ENCODE measurements at regions not wholly inside any gene's neighbourhood (a gene's known extent, or its start where the extent isn't known, plus 50 kb on each side); places are given as distances from the start of the nearest gene placed in this dataset.

DNA sequence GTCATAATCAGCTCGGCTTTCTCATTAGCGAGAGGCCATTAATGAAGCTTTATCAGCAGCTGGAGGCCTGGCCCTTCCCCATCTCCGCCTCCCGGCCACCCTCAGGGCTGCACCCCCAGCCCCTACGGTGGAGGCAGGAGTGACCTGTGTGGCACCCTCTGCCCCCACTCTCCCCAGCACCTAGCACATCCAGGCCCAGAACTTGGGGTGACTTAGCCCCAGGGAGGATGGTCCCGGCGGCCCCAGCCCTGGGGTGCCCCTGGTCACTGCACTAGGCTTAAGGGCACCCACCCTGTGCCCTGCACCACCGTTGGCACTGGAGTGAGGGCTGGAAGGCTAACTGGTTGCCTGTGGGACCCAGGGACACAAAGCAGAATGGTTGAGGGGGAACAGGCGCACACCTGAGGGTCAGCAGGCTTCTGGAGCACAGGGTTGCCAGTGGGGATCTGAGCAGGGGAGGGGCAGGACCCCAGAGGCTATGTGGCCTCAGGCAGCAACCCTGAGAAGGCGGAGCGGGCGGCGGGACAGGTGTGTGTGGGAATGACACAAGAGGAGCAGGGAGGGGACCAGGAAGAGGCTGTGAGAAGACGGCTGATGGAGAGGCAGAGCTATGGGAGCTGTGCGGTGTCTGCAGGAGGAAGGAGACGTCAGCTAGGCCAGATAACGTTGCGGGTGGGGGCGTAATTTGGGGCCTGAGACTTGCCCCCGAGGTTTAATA is 120.2 kb downstream of the FAM53A start:
- TF ChIP-seq, protein P1, sequence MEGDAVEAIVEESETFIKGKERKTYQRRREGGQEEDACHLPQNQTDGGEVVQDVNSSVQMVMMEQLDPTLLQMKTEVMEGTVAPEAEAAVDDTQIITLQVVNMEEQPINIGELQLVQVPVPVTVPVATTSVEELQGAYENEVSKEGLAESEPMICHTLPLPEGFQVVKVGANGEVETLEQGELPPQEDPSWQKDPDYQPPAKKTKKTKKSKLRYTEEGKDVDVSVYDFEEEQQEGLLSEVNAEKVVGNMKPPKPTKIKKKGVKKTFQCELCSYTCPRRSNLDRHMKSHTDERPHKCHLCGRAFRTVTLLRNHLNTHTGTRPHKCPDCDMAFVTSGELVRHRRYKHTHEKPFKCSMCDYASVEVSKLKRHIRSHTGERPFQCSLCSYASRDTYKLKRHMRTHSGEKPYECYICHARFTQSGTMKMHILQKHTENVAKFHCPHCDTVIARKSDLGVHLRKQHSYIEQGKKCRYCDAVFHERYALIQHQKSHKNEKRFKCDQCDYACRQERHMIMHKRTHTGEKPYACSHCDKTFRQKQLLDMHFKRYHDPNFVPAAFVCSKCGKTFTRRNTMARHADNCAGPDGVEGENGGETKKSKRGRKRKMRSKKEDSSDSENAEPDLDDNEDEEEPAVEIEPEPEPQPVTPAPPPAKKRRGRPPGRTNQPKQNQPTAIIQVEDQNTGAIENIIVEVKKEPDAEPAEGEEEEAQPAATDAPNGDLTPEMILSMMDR (conservative IDR thresholded peaks at IDR 0.05; ENCODE audit: control insufficient read depth, insufficient read depth, low read depth, low read length), result no peak
- H3K4me3 ChIP-seq (ENCODE audit: control insufficient read depth, low read depth, low read length), result no peak overlapping the region
- DNase-seq (ENCODE audit: low read depth), result no peak

DNA sequence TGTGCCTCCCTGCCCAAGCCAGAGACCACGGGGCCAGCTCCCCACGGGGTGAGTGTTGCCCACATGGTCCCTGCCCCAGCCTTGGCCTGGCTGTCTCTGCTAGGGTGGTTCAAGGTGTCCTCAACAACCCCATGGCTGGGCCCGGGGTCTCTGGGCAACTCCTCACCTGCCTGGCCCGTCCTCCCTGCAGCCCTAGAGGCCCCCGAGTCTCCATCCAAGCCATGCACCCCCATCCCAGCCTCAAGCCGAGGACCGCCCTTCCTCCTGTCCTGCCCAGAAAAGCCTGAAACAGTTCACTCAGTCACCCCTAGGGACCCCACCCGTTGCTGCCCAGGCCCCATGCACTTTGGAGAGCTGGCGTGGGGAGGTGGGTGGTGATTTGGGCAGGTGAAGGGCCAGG is 120.9 kb downstream of the FAM53A start:
- no peak for DNase-seq (ENCODE audit: low read depth)
- TF ChIP-seq, protein P1 (conservative IDR thresholded peaks at IDR 0.05; ENCODE audit: control insufficient read depth, insufficient read depth, low read depth, low read length), result no peak
- no peak overlapping the region for H3K4me3 ChIP-seq (ENCODE audit: control insufficient read depth, low read depth, low read length)

DNA sequence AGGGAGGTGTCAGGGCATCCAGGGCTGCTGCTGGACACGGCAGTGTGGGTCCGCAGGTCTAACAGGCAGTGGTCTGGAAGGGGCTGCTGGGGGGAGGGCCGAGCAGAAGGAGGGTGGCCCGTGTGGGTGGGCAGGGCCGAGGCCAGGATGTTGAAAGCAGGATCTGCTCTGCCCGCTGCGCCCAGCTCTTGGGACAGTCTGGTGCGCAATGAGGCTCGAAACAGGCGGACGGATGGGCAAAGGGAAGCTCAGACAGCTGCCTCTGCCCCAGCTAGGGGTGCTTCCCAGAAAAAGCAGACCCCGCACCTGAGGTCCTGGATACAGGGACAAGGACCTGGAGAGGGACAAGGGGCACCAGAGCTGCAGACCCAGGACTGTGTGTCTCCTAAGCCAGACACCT is 121.3 kb downstream of the FAM53A start:
- no peak for DNase-seq (ENCODE audit: low read depth)
- H3K4me3 ChIP-seq (ENCODE audit: control insufficient read depth, low read depth, low read length), result no peak overlapping the region
- TF ChIP-seq, protein P1 (conservative IDR thresholded peaks at IDR 0.05; ENCODE audit: control insufficient read depth, insufficient read depth, low read depth, low read length), result no peak

DNA sequence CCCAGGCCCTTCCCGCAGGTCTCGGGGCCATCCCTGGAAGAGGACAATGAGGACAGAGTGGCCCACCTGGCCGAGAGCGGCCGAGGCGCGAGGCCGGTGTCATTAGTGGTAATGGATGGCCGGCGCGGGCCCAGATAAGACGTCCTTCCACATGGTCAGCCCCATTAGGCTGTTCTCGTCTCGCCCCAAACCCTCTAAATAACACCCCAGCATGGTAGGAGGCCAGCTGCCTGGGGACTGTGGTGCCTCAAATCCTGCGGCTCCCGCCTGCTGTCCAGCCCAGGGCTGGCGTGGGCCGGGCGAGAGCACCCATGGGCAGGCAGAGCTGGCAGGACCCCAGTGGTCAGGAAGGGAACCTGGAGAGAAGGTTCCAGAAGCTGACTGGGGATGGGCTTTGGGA is 121.7 kb downstream of the FAM53A start:
- no peak overlapping the region for H3K4me3 ChIP-seq (ENCODE audit: control insufficient read depth, low read depth, low read length)
- TF ChIP-seq, protein P1 (conservative IDR thresholded peaks at IDR 0.05; ENCODE audit: control insufficient read depth, insufficient read depth, low read depth, low read length), result no peak
- no peak for DNase-seq (ENCODE audit: low read depth)

GRCh38 chr4:1561286-1561990 is 122.7 kb downstream of the FAM53A start:
- TF ChIP-seq, protein P1 (conservative IDR thresholded peaks at IDR 0.05; ENCODE audit: control insufficient read depth, insufficient read depth, low read depth, low read length), result no peak
- H3K4me3 ChIP-seq (ENCODE audit: control insufficient read depth, low read depth, low read length), result no peak overlapping the region
- no peak for DNase-seq (ENCODE audit: low read depth)

DNA sequence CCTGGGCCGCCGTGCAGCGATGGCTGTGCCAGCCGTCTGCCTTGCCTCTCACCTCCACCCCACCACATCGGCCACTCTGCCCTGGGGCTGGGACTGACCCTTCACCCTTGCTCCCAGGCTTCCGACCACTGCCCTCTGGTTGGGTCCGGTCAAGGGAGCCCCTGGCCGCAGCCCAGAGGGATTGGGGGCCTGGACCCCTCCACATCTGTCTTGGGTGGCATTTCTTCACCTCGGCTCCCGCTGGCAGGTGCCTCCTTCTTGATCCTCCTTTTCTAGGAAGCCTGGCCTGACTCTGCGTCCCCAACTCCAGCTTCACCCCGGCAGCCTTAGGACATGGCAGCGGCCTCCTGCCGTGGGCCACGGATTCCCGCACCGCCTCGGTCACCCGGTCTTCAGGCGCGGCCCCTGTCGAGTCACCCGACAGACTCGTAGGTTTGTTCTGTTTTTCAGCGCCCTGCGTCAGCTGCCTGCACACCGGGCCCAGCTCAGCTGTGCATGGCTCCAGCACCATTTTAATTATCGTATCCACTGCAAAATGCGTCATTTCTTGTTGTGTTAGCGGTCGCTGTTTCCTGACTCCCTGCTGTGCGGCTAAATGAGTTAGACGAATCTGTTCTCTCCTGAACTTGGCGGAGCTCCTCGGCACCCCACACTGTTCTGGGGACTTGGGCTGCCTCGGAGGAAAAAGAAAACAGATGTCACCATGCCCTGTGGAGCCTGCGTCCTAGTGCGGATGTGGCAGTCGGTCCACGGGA is 124.0 kb downstream of the FAM53A start:
- no peak for DNase-seq (ENCODE audit: low read depth)
- TF ChIP-seq, protein P1 (conservative IDR thresholded peaks at IDR 0.05; ENCODE audit: control insufficient read depth, insufficient read depth, low read depth, low read length), result no peak
- no peak overlapping the region for H3K4me3 ChIP-seq (ENCODE audit: control insufficient read depth, low read depth, low read length)
